GM19351 (cell line): ENCODE measurements at regions not wholly inside any gene's neighbourhood (a gene's known extent, or its start where the extent isn't known, plus 50 kb on each side); places are given as distances from the start of the nearest gene placed in this dataset.

Source experiments
- ATAC-seq: cut with Tn5 transposase; IDR thresholded peaks from one replicate; pipeline ENCODE4 v1.9.1; 2021; ENCODE audit warnings: mild to moderate bottlenecking, moderate library complexity; ENCODE audit not compliant: unreplicated experiment

GRCh38 chr3:3633761-3634160 lies 165.5 kb upstream of the LRRN1 start:
- ATAC-seq, result no peak

- no peak for ATAC-seq
Observed at GRCh38 chr3:3632449-3632848, 166.8 kb upstream of the LRRN1 start.

GRCh38 chr3:3631114-3631513 lies 168.1 kb upstream of the LRRN1 start:
- ATAC-seq, result no peak

GRCh38 chr3:3629911-3630310 lies 169.3 kb upstream of the LRRN1 start:
- ATAC-seq, result no peak

GRCh38 chr3:3628676-3629328 lies 170.4 kb upstream of the LRRN1 start:
- peak; percentile 68 for ATAC-seq

GRCh38 chr3:3627114-3627513 lies 172.1 kb upstream of the LRRN1 start:
- ATAC-seq, result no peak

GRCh38 chr3:3625544-3626271 lies 173.5 kb upstream of the LRRN1 start:
- no peak for ATAC-seq

- no peak for ATAC-seq
Observed at GRCh38 chr3:3619815-3620214, 179.4 kb upstream of the LRRN1 start.

- no peak for ATAC-seq
Observed at GRCh38 chr3:3618623-3619022, 180.6 kb upstream of the LRRN1 start.

GRCh38 chr3:3615533-3615932 lies 183.7 kb upstream of the LRRN1 start:
- no peak for ATAC-seq

GRCh38 chr3:3610581-3611298 lies 188.5 kb upstream of the LRRN1 start:
- no peak for ATAC-seq

GRCh38 chr3:3606321-3606720 lies 192.9 kb upstream of the LRRN1 start:
- no peak for ATAC-seq

GRCh38 chr3:3605226-3605625 lies 194.0 kb upstream of the LRRN1 start:
- ATAC-seq, result no peak

- ATAC-seq, result no peak
Observed at GRCh38 chr3:3603351-3603750, 195.9 kb upstream of the LRRN1 start.

GRCh38 chr3:3600665-3601340 lies 198.4 kb upstream of the LRRN1 start:
- no peak for ATAC-seq

- ATAC-seq, result no peak
Observed at GRCh38 chr3:3599016-3599415, 200.2 kb upstream of the LRRN1 start.

- no peak for ATAC-seq
Observed at GRCh38 chr3:3594986-3595385, 204.2 kb upstream of the LRRN1 start.

- ATAC-seq, result peak; percentile 92
Observed at GRCh38 chr3:3589715-3590130, 209.5 kb upstream of the LRRN1 start.

- ATAC-seq, result no peak
Observed at GRCh38 chr3:3587647-3587972, 211.6 kb upstream of the LRRN1 start.

- ATAC-seq, result no peak
Observed at GRCh38 chr3:3586843-3587646, 212.2 kb upstream of the LRRN1 start.

- no peak for ATAC-seq
Observed at GRCh38 chr3:3586336-3586735, 212.9 kb upstream of the LRRN1 start.
